HEK293 (cell line): ENCODE measurements at regions not wholly inside any gene's neighbourhood (a gene's known extent, or its start where the extent isn't known, plus 50 kb on each side); places are given as distances from the start of the nearest gene placed in this dataset.

Experiments
- CTCF ChIP-seq: fragments of 450-650 bp; formaldehyde crosslinking; IDR thresholded peaks from 2 replicates; pipeline ENCODE4 v1.5.1; 2016; ENCODE audit warnings: missing biosample characterization, missing genetic modification characterization
- PRDM10 ChIP-seq: fragments of 450-650 bp; formaldehyde crosslinking; IDR thresholded peaks from 2 replicates; pipeline ENCODE4 v1.5.1; 2016; ENCODE audit warnings: missing biosample characterization, missing genetic modification characterization
- SALL2 ChIP-seq: fragments of 450-650 bp; formaldehyde crosslinking; IDR thresholded peaks from 2 replicates; pipeline ENCODE4 v1.5.0; 2017; ENCODE audit warnings: missing biosample characterization, mild to moderate bottlenecking, missing genetic modification characterization, borderline replicate concordance
- ZFP41 ChIP-seq: fragments of 450-650 bp; formaldehyde crosslinking; IDR thresholded peaks from 2 replicates; pipeline ENCODE4 v1.5.1; 2016; ENCODE audit warnings: missing biosample characterization, missing genetic modification characterization, borderline replicate concordance
- ZNF311 ChIP-seq: fragments of 450-650 bp; formaldehyde crosslinking; IDR thresholded peaks from 2 replicates; pipeline ENCODE4 v1.5.1; 2017; ENCODE audit warnings: missing biosample characterization, missing genetic modification characterization, borderline replicate concordance
- ZNF350 ChIP-seq: fragments of 450-650 bp; formaldehyde crosslinking; IDR thresholded peaks from 2 replicates; pipeline ENCODE4 v1.5.0; 2017; ENCODE audit warnings: missing biosample characterization, mild to moderate bottlenecking, missing genetic modification characterization
- ZNF426 ChIP-seq: fragments of 450-650 bp; formaldehyde crosslinking; IDR thresholded peaks from 2 replicates; pipeline ENCODE4 v1.5.1; 2017; ENCODE audit warnings: missing biosample characterization, missing genetic modification characterization, mild to moderate bottlenecking, inconsistent platforms, moderate library complexity
- ZNF513 ChIP-seq: fragments of 450-650 bp; IDR thresholded peaks from 2 replicates; pipeline ENCODE4 v1.5.1; 2018; ENCODE audit warnings: missing biosample characterization, missing genetic modification characterization

GRCh38 chr3:150317469-150317868 lies 90.6 kb upstream of the TSC22D2 start:
- TF ChIP-seq ZNF513 (tag by site-specific recombination) (no peak), CTCF (tag by site-specific recombination) (no peak), ZNF426 (tag by site-specific recombination) (no peak), ZNF350 (no peak), SALL2 (no peak), PRDM10 (tag by site-specific recombination) (no peak), ZFP41 (tag by site-specific recombination) (no peak), ZNF311 (tag by site-specific recombination) (no peak)
